Neural cell (in vitro differentiated cells): ENCODE measurements at regions not wholly inside any gene's neighbourhood (a gene's known extent, or its start where the extent isn't known, plus 50 kb on each side); places are given as distances from the start of the nearest gene placed in this dataset.

Experiments
- H2AFZ ChIP-seq: fragments of 200-600, 300-800 bp; sonication (generic), shearing (Covaris generic); 2 replicates; pipeline ENCODE4 v1.6.0; 2014; ENCODE audit warnings: low read depth, mild to moderate bottlenecking, antibody characterized with exemption, low read length, moderate library complexity
- H3F3A ChIP-seq: fragments of 200-600 bp; shearing (Covaris generic); 2 replicates; pipeline ENCODE4 v1.6.1; 2016; ENCODE audit warnings: mild to moderate bottlenecking, moderate library complexity, mixed read lengths, antibody characterized with exemption, low read length; ENCODE audit not compliant: insufficient read depth, poor library complexity, severe bottlenecking
- H3K27ac ChIP-seq: fragments of 200-600, 300-800 bp; sonication (generic), shearing (Covaris generic); 2 replicates; pipeline ENCODE4 v1.5.1; 2014; ENCODE audit warnings: mild to moderate bottlenecking, low read length, moderate library complexity
- H3K27me3 ChIP-seq: fragments of 300-800, 200-600 bp; sonication (generic), shearing (Covaris generic); 2 replicates; pipeline ENCODE4 v1.6.0; 2014; ENCODE audit warnings: mild to moderate bottlenecking, low read depth, low read length, moderate library complexity; ENCODE audit not compliant: insufficient read depth
- H3K36me3 ChIP-seq: fragments of 300-800, 200-600 bp; sonication (generic), shearing (Covaris generic); 2 replicates; pipeline ENCODE4 v1.5.1; 2014; ENCODE audit warnings: mild to moderate bottlenecking, antibody characterized with exemption, low read length, moderate library complexity; ENCODE audit not compliant: insufficient read depth
- H3K4me2 ChIP-seq: fragments of 300-800, 200-600 bp; sonication (generic), shearing (Covaris generic); 2 replicates; pipeline ENCODE4 v1.6.0; 2014; ENCODE audit warnings: mild to moderate bottlenecking, low read length
- H3K4me3 ChIP-seq: fragments of 300-800, 200-600 bp; sonication (generic), shearing (Covaris generic); 2 replicates; pipeline ENCODE4 v1.5.1; 2014; ENCODE audit warnings: mild to moderate bottlenecking, low read length, moderate library complexity
- H3K79me2 ChIP-seq: fragments of 200-600 bp; shearing (Covaris generic); replicated peaks from 2 replicates; pipeline ENCODE4 v1.6.0; 2014; ENCODE audit warnings: mild to moderate bottlenecking, low read length, moderate library complexity; ENCODE audit not compliant: insufficient read depth
- H3K9ac ChIP-seq: fragments of 300-800, 200-600 bp; sonication (generic), shearing (Covaris generic); 2 replicates; pipeline ENCODE4 v1.6.1; 2016; ENCODE audit warnings: mild to moderate bottlenecking, low read length, mixed read lengths
- H3K9me2 ChIP-seq: fragments of 200-600 bp; shearing (Covaris generic); 2 replicates; pipeline ENCODE4 v1.6.1; 2016; ENCODE audit warnings: mild to moderate bottlenecking, low read length, mixed read lengths; ENCODE audit not compliant: insufficient read depth
- H3K9me3 ChIP-seq: fragments of 200-600, 300-800 bp; sonication (generic), shearing (Covaris generic); 2 replicates; pipeline ENCODE4 v1.6.1; 2016; ENCODE audit warnings: mild to moderate bottlenecking, mixed run types, low read length, moderate library complexity, mixed read lengths
- H4K20me1 ChIP-seq: fragments of 200-600 bp; shearing (Covaris generic); 2 replicates; pipeline ENCODE4 v1.6.1; 2016; ENCODE audit warnings: mild to moderate bottlenecking, mixed run types; ENCODE audit not compliant: insufficient read depth
- CTCF ChIP-seq: fragments of 450-650 bp; IDR thresholded peaks from 2 replicates; pipeline ENCODE4 v1.5.1; 2014; ENCODE audit warnings: antibody characterized with exemption, mild to moderate bottlenecking, moderate library complexity; ENCODE audit not compliant: poor library complexity, severe bottlenecking
- EP300 ChIP-seq: fragments of 450-650 bp; conservative IDR thresholded peaks from 2 replicates; pipeline ENCODE4 v1.6.1; 2014; ENCODE audit warnings: antibody characterized with exemption, mild to moderate bottlenecking, moderate library complexity; ENCODE audit not compliant: poor library complexity, severe bottlenecking
- EZH2 ChIP-seq: fragments of 200-600, 300-800 bp; shearing (Covaris generic), sonication (generic); IDR thresholded peaks from 2 replicates; pipeline ENCODE4 v1.6.1; 2014; ENCODE audit warnings: antibody characterized with exemption, low read length, borderline replicate concordance, mild to moderate bottlenecking; ENCODE audit not compliant: insufficient read depth, poor library complexity, severe bottlenecking
- MXI1 ChIP-seq: fragments of 450-650 bp; conservative IDR thresholded peaks from 2 replicates; pipeline ENCODE4 v1.6.1; 2014; ENCODE audit warnings: antibody characterized with exemption, mild to moderate bottlenecking; ENCODE audit not compliant: poor library complexity, severe bottlenecking
- POLR2AphosphoS5 ChIP-seq: IDR thresholded peaks from 2 replicates; pipeline ENCODE4 v1.6.1; 2012
- RAD21 ChIP-seq: fragments of 450-650 bp; conservative IDR thresholded peaks from 2 replicates; pipeline ENCODE4 v1.6.1; 2014; ENCODE audit warnings: antibody characterized with exemption, mild to moderate bottlenecking, moderate library complexity
- REST ChIP-seq: IDR thresholded peaks from 2 replicates; pipeline ENCODE4 v1.6.1; 2012; ENCODE audit warnings: borderline replicate concordance
- SMC3 ChIP-seq: fragments of 450-650 bp; conservative IDR thresholded peaks from 2 replicates; pipeline ENCODE4 v1.6.1; 2014; ENCODE audit warnings: antibody characterized with exemption, mild to moderate bottlenecking, moderate library complexity; ENCODE audit not compliant: poor library complexity
- TAF1 ChIP-seq: IDR thresholded peaks from 2 replicates; pipeline ENCODE4 v1.6.1; 2012; ENCODE audit warnings: low read depth

DNA sequence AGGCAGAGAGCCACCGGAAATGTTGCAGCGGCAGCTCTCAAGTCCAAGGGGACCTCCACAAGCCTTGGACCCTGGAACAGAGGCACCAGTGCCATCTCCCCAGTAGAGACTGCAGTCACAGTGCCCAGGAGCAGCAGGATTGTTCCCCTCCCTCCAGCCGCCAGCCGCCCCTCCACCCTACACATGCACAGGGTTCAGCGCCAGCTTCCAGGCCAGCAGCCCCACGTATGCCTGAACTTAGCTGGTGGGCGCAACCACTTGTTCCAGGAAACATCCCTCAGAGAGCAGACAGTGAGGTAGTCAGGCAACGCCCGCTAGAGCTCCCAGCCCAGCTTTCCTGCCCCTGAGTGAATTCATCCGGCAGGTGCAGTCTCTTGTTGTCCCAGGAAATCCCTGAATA lies 1098.1 kb upstream of the NCAM2 start:
- no peak overlapping the region for H3K4me2 ChIP-seq
- no peaks in the 10 kb centered on the region for H3K27me3 ChIP-seq
- H3K9me2 ChIP-seq = no peaks in the 10 kb centered on the region
- H3K9ac ChIP-seq = no peak overlapping the region
- H3K9me3 ChIP-seq = no peaks in the 10 kb centered on the region
- H4K20me1 ChIP-seq = no peaks in the 10 kb centered on the region
- H3K27ac ChIP-seq = no peak overlapping the region
- no peaks in the 10 kb centered on the region for H3F3A ChIP-seq
- H3K4me3 ChIP-seq = no peak overlapping the region
- TF ChIP-seq POLR2AphosphoS5 = no peak
- no peaks in the 10 kb centered on the region for H3K36me3 ChIP-seq
- no peak overlapping the region for H2AFZ ChIP-seq
- no peaks in the 10 kb centered on the region for H3K79me2 ChIP-seq

GRCh38 chr21:19908390-19908789 lies 1089.8 kb upstream of the NCAM2 start:
- TF ChIP-seq REST (no peak), POLR2AphosphoS5 (peak; percentile 38), SMC3 (no peak)

DNA sequence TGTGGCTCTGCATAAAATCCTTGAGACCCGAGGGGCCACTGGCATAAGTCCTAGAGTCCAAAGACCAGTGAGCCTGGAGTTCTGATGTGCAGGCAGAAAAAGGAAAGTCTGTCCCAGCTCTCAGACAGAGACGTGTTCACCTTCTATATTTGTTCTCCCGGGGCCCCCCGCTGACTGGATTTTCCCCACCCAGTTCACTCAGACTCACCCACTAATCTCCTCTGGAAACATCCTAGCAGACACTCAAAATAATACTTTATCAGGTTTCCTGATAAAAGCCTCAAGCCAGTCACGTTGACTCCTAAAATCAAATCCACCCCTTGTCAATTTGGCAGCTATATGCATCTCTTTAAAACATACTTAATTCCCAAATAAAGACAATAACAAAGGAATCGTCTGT lies 1084.2 kb upstream of the NCAM2 start:
- H3K9me2 ChIP-seq = no peaks in the 10 kb centered on the region

More at GRCh38 chr21:19908390-19908789, 1089.8 kb upstream of the NCAM2 start:
- Histone ChIP-seq H3K9ac (no peak overlapping the region), H3K27me3 (no peaks in the 10 kb centered on the region), H3K9me3 (no peaks in the 10 kb centered on the region), H3K9me2 (no peaks in the 10 kb centered on the region), H3K79me2 (no peaks in the 10 kb centered on the region), H3K27ac (no peak overlapping the region), H3K4me3 (no peak overlapping the region), H3F3A (no peaks in the 10 kb centered on the region), H2AFZ (no peak overlapping the region), H3K4me2 (no peak overlapping the region), H3K36me3 (no peaks in the 10 kb centered on the region), H4K20me1 (no peaks in the 10 kb centered on the region)

More for the DNA sequence above, 1084.2 kb upstream of the NCAM2 start:
- Histone ChIP-seq H3K4me3 (no peak overlapping the region), H3K27ac (no peak overlapping the region), H3K4me2 (no peak overlapping the region), H3K27me3 (no peaks in the 10 kb centered on the region), H3K79me2 (no peaks in the 10 kb centered on the region), H4K20me1 (no peaks in the 10 kb centered on the region), H3K36me3 (no peaks in the 10 kb centered on the region), H3F3A (no peaks in the 10 kb centered on the region), H2AFZ (no peak overlapping the region), H3K9ac (no peak overlapping the region), H3K9me3 (no peaks in the 10 kb centered on the region)
- TF ChIP-seq EZH2 = no peak
- TF ChIP-seq TAF1 = no peak
- TF ChIP-seq POLR2AphosphoS5 = no peak
- TF ChIP-seq MXI1 = no peak
- no peak for TF ChIP-seq REST
- TF ChIP-seq CTCF = no peak
- TF ChIP-seq EP300 = no peak
- no peak for TF ChIP-seq RAD21
